ENCODE measurements at regions not wholly inside any gene's neighbourhood (a gene's known extent, or its start where the extent isn't known, plus 50 kb on each side); places are given as distances from the start of the nearest gene placed in this dataset.

DNA sequence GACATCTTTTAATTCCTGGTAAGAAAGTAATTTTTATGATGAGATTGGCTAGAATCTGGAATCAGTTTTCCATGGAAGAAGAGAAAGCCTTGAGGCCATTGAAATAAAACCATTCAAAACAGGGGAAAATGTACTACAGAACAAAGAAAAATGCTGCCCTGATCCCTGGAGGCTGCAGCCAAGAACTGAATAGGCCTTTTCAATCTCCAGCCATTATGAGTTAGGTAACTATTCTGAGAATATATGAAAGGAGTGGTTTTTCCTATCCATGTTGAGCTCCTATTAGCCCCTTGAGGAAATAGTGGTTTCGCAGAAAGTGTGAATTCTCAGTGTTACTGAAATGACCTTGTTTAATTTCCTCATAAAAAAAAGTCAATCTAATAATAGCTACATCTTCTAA is 408.5 kb upstream of the GRAMD2B start:
- DNase-seq, result no peak
- Histone ChIP-seq H3K4me1 (peaks cover 17% of the 10 kb centered on the region), H3K4me3 (ENCODE audit: low read depth, low read length) (no peak overlapping the region), H3K36me3 (no peaks in the 10 kb centered on the region), H3K9me3 (no peaks in the 10 kb centered on the region), H3K27me3 (no peaks in the 10 kb centered on the region)
- TF ChIP-seq, protein P1, sequence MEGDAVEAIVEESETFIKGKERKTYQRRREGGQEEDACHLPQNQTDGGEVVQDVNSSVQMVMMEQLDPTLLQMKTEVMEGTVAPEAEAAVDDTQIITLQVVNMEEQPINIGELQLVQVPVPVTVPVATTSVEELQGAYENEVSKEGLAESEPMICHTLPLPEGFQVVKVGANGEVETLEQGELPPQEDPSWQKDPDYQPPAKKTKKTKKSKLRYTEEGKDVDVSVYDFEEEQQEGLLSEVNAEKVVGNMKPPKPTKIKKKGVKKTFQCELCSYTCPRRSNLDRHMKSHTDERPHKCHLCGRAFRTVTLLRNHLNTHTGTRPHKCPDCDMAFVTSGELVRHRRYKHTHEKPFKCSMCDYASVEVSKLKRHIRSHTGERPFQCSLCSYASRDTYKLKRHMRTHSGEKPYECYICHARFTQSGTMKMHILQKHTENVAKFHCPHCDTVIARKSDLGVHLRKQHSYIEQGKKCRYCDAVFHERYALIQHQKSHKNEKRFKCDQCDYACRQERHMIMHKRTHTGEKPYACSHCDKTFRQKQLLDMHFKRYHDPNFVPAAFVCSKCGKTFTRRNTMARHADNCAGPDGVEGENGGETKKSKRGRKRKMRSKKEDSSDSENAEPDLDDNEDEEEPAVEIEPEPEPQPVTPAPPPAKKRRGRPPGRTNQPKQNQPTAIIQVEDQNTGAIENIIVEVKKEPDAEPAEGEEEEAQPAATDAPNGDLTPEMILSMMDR (IDR thresholded peaks at IDR 0.05; ENCODE audit: low read depth, low read length), result no peak

DNA sequence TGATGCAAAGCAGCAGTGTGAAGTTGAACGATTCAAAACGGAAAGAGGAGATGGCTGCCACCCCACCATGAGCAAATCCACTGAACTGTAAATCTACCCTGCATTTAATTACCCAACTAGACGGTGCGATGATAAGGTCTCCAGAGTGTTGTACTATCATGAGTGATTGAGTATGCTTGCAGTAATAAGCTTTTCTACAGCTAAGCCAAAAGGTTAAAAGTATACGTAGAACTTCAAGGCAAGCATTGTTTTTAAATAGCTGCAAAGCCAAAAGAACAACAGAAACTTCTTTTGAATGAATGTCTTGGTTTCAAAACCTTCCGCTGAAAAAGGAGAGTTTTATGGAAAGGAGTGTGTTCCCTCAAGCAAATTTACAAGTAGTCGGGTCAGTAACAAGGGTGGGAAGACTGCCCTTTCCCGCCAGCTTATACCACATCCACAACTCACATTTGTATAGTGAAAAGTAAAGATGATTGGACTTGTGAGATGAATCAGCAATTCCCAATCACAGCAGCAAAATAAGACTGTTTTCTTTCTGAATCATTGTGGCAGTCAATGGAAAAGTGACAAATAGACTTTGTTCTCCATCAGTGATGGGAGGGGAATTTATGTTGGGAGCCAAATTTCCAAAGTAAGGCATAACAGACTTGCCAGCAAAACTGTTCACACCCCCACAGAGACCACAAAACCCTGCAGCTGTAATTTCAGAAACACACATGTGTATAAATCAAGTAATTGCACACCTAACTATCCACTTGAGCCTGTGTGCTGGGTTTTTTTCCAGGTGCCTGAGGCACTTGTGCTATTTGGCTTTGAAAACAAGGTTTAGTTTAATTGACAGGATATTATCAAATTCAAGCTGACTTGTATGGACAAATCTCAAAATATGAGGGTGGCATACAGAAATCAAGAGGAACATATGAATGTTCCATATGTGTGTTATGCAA is 407.7 kb upstream of the GRAMD2B start:
- peaks cover 17% of the 10 kb centered on the region for H3K4me1 ChIP-seq
- H3K27me3 ChIP-seq, result no peaks in the 10 kb centered on the region
- H3K4me3 ChIP-seq (ENCODE audit: low read depth, low read length), result no peak overlapping the region
- peak; percentile 12 for DNase-seq
- TF ChIP-seq, protein P1 (IDR thresholded peaks at IDR 0.05; ENCODE audit: low read depth, low read length), result no peak
- H3K36me3 ChIP-seq, result no peaks in the 10 kb centered on the region
- no peaks in the 10 kb centered on the region for H3K9me3 ChIP-seq

DNA sequence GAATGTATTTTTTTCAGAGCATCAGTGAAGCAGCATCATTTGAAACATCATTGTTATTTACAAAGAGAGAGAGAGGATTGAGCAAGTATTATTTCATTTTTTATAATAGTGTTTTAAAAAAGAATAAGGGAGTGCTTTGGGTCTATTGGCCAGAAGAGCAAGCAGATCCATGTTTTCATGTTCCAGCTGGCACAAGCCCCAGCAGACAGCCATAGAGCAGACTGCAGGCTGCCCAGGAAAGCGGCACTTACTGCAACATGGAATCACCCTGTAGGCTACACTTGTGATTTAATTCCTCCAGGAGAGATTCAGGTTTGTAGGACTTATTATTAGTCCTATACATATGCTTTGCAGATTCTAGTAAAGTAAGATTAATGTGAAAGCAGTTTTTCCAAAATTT is 407.0 kb upstream of the GRAMD2B start:
- Histone ChIP-seq H3K27me3 (no peaks in the 10 kb centered on the region), H3K4me3 (ENCODE audit: low read depth, low read length) (no peak overlapping the region), H3K9me3 (no peaks in the 10 kb centered on the region), H3K36me3 (no peaks in the 10 kb centered on the region), H3K4me1 (peaks cover 17% of the 10 kb centered on the region)
- TF ChIP-seq, protein P1 (IDR thresholded peaks at IDR 0.05; ENCODE audit: low read depth, low read length), result no peak
- peak; percentile 28 for DNase-seq

DNA sequence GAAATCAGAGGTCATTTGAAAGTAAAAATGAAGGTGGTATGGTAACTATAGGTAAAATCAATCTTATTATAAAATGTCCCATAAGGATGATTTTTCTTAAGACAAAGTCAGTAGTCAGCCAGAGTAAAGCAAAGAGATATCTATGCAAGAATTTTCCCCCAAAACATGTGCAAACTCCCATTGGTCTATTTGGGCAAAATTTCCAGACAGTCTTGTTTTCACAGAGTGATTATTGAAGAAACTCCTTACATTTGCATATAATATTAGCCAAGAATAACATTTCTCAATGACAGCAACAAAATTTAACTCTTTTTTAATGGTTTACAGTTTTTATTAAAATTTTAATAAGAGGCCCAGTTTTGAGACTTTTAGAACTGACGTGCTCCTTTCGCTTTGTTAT is 406.1 kb upstream of the GRAMD2B start:
- TF ChIP-seq, protein P1 (IDR thresholded peaks at IDR 0.05; ENCODE audit: low read depth, low read length), result no peak
- no peak for DNase-seq

DNA sequence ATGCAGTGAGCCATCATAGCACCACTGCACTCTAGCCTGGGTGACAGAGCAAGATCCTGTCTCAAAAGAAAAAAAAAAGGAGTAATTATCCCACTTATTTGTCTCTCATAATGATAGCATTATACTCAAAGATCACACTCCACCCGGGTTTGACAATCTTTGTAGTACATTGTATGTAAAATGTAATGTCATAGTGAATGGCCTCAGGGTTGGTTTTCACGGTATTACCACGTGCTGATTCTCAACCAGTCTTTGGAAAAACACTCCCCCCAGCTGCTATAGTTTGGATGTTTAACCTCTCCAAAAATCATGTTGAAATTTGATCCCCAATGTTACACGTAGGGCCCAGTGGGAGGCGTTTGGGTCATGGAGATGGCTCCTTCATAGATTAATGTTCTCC is 402.4 kb upstream of the GRAMD2B start:
- no peak for DNase-seq
- H3K27me3 ChIP-seq, result no peaks in the 10 kb centered on the region
- H3K36me3 ChIP-seq, result no peaks in the 10 kb centered on the region
- H3K4me3 ChIP-seq (ENCODE audit: low read depth, low read length), result no peak overlapping the region
- TF ChIP-seq, protein P1 (IDR thresholded peaks at IDR 0.05; ENCODE audit: low read depth, low read length), result no peak
- peaks cover 24% of the 10 kb centered on the region for H3K4me1 ChIP-seq
- H3K9me3 ChIP-seq, result no peaks in the 10 kb centered on the region

More for the DNA sequence above, 406.1 kb upstream of the GRAMD2B start:
- Histone ChIP-seq H3K4me1 (peaks cover 17% of the 10 kb centered on the region), H3K4me3 (ENCODE audit: low read depth, low read length) (no peak overlapping the region), H3K27me3 (no peaks in the 10 kb centered on the region), H3K36me3 (no peaks in the 10 kb centered on the region), H3K9me3 (no peaks in the 10 kb centered on the region)

DNA sequence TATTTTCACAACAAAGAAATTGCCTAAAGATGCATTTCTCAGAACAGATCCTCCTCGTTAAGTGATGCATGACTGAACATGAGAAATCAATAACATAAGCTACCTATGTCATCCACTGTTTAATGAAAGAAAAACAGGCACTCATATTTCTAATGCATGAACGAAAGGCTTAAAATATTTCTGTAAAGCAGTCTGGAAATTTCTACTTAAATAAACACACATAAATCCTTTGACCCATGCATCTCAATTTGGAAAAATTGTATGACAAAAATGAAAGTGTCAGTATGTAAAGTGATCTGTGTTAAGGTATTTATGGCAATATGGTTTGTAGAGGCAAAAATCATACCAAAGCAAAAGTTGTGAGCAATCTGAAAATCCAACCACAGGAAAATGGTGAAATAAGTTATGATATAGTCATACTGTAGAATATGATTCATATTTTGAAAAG is 399.2 kb upstream of the GRAMD2B start:
- Histone ChIP-seq H3K27me3 (no peaks in the 10 kb centered on the region), H3K9me3 (peaks cover 4% of the 10 kb centered on the region), H3K4me1 (peaks cover 18% of the 10 kb centered on the region), H3K36me3 (no peaks in the 10 kb centered on the region), H3K4me3 (ENCODE audit: low read depth, low read length) (no peak overlapping the region)
- TF ChIP-seq, protein P1 (IDR thresholded peaks at IDR 0.05; ENCODE audit: low read depth, low read length), result no peak
- no peak for DNase-seq
